Central memory CD8-positive, alpha-beta T cell (primary cell): ENCODE measurements at regions not wholly inside any gene's neighbourhood (a gene's known extent, or its start where the extent isn't known, plus 50 kb on each side); places are given as distances from the start of the nearest gene placed in this dataset.

ENCODE experiments used
- ATAC-seq: fragments of 150-1000 bp; cut with Tn5 transposase; replicated peaks from 2 replicates; pipeline ENCODE4 v1.10.0; 2022; ENCODE audit warnings: mild to moderate bottlenecking, moderate FRiP score, moderate number of reproducible peaks; ENCODE audit not compliant: poor library complexity, severe bottlenecking; ENCODE audit errors: extremely low read depth
- DNase-seq, 2 donors: peaks; one replicate each; pipeline ENCODE4 v3.0.0; 2021; ENCODE audit warnings: low spot score in 2 of 2
- H3K27ac Mint-ChIP-seq: one replicate; pipeline ENCODE4 v1.8.0; 2022; ENCODE audit warnings: low read depth, mild to moderate bottlenecking, moderate library complexity, mixed read lengths
- H3K27me3 Mint-ChIP-seq: one replicate; pipeline ENCODE4 v1.8.0; 2022; ENCODE audit warnings: mixed read lengths
- H3K36me3 Mint-ChIP-seq: one replicate; pipeline ENCODE4 v1.8.0; 2022; ENCODE audit warnings: mild to moderate bottlenecking, moderate library complexity, mixed read lengths; ENCODE audit not compliant: insufficient read depth
- H3K4me1 Mint-ChIP-seq: one replicate; pipeline ENCODE4 v1.8.0; 2022; ENCODE audit warnings: mixed read lengths
- H3K4me3 Mint-ChIP-seq: one replicate; pipeline ENCODE4 v1.8.0; 2022; ENCODE audit warnings: mild to moderate bottlenecking, moderate library complexity, mixed read lengths
- H3K9me3 Mint-ChIP-seq: one replicate; pipeline ENCODE4 v1.8.0; 2022; ENCODE audit warnings: mixed read lengths

DNA sequence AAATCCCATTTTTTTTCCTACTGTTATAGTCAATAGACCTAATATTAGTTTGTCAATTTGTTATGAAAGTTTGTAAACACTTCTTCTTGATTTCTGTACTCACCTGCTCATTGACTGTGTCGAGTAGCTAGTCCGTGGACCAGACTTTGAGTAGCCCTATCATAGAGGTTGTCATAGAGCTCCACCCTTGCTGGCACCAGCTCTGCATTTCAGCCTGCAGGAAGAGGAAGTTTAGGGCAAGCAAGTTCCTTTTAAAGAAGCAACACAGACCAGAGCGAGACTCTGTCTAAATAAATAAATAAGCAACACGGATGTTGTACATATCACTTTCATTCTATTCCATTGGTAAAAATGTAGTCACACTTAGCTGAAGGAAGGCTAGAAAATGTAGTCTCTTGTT is 74.0 kb downstream of the MCFD2 start:
- Mint-ChIP-seq H3K9me3 (no peaks in the 10 kb centered on the region), H3K27me3 (peaks cover 13% of the 10 kb centered on the region), H3K4me3 (no peak overlapping the region), H3K36me3 (no peaks in the 10 kb centered on the region), H3K27ac (no peak overlapping the region), H3K4me1 (no peaks in the 10 kb centered on the region)
- no peak for ATAC-seq
- no peak for DNase-seq

DNA sequence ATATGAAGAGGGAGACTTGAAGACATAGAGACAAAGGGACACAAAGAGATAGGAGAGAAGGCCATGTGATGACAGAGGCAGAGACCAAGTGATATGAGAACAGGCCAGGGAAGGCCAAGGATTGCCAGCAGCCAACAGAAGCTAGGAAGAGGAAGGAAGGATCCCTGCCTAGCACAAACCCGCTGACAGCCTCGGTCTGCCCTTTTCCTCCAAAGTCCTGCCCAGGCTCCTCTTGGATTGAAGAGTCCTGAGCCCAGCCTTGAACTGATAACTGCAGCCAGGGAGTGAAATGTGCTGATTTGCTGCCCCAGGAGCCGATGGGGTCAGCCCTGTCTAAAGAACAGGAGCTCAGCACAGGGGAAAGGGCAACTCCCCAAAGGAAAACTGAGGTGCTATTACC is 76.6 kb downstream of the MCFD2 start:
- ATAC-seq (no peak), DNase-seq (no peak)
- Mint-ChIP-seq H3K4me1 (no peaks in the 10 kb centered on the region), H3K4me3 (no peak overlapping the region), H3K27ac (no peak overlapping the region), H3K27me3 (no peaks in the 10 kb centered on the region), H3K36me3 (no peaks in the 10 kb centered on the region), H3K9me3 (no peaks in the 10 kb centered on the region)

DNA sequence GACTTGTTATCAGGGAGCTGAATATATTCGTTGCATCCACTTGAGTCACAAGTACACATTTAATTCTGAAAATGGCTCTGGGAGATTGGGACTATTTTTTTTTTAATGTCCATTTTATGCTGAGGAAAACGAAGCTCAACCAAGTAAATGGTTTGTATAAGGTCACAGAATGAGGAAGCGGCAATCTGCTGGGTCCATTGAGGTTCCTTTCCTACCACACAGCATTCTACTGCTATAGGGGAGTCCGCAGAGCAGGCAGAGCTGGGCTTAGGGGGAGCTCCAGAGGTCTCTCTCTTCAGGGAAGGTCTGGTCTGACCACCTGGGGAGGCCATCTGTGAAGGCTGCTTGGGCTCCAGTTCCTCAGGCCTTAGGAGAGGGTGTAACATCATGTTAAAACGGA is 77.9 kb downstream of the MCFD2 start:
- Mint-ChIP-seq H3K4me1 (no peaks in the 10 kb centered on the region), H3K36me3 (no peaks in the 10 kb centered on the region), H3K9me3 (no peaks in the 10 kb centered on the region), H3K4me3 (no peak overlapping the region), H3K27me3 (no peaks in the 10 kb centered on the region), H3K27ac (no peak overlapping the region)
- no peak for DNase-seq
- ATAC-seq: no peak

DNA sequence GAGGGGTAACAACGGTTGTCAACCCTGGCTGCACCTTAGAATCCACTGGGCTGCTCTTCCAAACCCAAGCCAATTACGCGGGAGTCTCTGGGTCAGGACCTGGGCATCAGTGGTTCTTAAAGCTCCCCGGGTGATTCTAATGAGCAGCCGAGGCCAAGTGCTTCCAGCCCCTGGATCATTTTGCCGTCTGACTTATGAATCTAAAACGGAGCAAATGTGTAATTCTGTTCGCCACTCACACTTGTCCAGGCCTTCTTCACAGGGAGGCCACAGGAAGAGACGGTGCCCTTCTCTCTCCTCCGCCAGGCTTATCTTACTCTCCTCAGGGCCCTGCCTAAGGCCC is 78.5 kb downstream of the MCFD2 start:
- no peaks in the 10 kb centered on the region for H3K4me1 Mint-ChIP-seq

DNA sequence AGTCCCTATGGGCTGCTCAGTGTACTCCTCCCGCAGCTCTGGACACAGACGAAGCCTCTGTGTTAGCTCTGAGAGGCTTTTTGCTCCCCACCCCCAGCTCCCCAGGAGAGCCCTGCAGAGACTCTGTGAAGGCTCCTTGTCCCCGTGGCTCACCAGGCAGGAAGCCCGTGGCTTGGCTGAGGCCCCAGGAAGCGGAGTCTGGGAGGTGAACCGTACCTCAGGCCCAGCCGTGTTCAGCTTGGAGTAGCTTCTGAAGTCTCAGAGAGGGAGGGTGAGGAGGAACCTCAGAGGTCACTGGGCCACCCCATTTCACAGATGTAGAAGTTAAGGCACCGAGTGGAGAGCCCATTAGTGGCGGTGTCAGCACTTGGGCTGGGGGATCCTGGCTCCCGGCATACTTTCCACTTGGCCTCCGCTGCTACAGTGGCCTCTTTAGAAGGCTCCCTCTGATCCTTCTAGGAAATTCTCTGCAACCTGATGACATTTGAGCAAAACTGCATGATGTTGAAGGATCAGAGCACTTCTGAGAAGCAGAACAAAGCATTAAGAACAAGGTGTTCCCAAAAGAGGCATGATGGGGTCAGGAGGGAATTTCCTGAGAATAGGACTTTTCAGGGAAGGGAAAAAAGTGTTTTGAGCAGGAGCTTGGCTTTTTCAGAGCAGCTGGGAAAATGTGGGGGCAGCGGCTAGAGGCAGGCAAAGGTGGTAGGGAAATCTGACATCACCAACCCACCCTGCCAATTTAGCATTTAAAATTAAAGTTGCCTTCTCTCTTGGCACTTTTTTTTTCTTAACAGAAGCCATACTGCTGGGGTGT is 79.1 kb downstream of the MCFD2 start:
- Mint-ChIP-seq H3K4me3 (no peak overlapping the region), H3K36me3 (no peaks in the 10 kb centered on the region), H3K4me1 (no peaks in the 10 kb centered on the region), H3K27me3 (no peaks in the 10 kb centered on the region), H3K27ac (no peak overlapping the region), H3K9me3 (no peaks in the 10 kb centered on the region)
- no peak for DNase-seq
- no peak for ATAC-seq

More for the DNA sequence above, 78.5 kb downstream of the MCFD2 start:
- Mint-ChIP-seq H3K27ac (no peak overlapping the region), H3K4me3 (no peak overlapping the region), H3K9me3 (no peaks in the 10 kb centered on the region), H3K27me3 (no peaks in the 10 kb centered on the region), H3K36me3 (no peaks in the 10 kb centered on the region)
- DNase-seq: no peak
- ATAC-seq: no peak

DNA sequence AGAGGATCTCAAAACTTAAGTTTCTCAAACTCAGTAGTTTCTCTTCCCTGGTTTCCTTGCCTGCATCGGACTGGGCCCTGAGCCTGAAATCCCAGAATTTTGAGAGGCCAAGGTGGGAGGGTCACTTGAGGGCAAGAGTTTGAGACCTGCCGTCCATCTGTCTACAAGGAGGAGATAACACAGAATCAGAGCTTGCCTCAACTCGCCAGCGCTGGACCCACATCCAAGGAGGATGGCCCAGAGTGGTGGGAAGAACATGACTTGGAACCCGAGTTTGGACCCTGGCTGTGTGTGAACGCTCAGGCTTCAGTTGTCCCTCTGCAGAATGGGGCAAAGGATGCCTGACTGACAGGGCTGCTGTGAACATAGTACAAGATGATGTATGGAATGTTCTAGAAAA is 80.1 kb downstream of the MCFD2 start:
- peaks cover 5% of the 10 kb centered on the region for H3K27me3 Mint-ChIP-seq
- H3K4me1 Mint-ChIP-seq: no peaks in the 10 kb centered on the region
- H3K9me3 Mint-ChIP-seq: no peaks in the 10 kb centered on the region
- H3K36me3 Mint-ChIP-seq: no peaks in the 10 kb centered on the region
- DNase-seq (no peak), ATAC-seq (no peak)
- H3K4me3 Mint-ChIP-seq: no peak overlapping the region
- H3K27ac Mint-ChIP-seq: no peak overlapping the region

DNA sequence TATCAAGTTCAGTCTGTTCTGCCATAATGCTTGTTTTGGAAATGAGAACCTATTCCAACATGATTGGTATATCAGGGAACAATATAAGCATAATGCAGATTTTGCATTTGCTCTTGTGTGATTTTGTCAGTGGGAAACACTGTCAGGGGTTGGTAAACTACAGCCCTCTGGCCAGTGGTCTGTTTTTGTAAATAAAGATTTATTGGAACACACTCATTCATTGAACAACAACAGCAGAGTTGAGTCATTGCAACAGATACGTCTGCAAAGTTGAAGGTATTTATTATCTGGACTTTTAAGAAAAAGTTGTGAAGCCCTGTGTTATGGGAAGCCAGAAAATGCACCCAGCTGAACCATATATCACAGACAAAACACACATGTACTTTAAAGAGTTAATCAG is 83.1 kb downstream of the MCFD2 start:
- peaks cover 5% of the 10 kb centered on the region for H3K9me3 Mint-ChIP-seq
- H3K4me1 Mint-ChIP-seq: no peaks in the 10 kb centered on the region
- ATAC-seq: no peak
- no peak for DNase-seq
- H3K4me3 Mint-ChIP-seq: no peak overlapping the region
- H3K36me3 Mint-ChIP-seq: no peaks in the 10 kb centered on the region
- no peak overlapping the region for H3K27ac Mint-ChIP-seq
- H3K27me3 Mint-ChIP-seq: peaks cover 31% of the 10 kb centered on the region

DNA sequence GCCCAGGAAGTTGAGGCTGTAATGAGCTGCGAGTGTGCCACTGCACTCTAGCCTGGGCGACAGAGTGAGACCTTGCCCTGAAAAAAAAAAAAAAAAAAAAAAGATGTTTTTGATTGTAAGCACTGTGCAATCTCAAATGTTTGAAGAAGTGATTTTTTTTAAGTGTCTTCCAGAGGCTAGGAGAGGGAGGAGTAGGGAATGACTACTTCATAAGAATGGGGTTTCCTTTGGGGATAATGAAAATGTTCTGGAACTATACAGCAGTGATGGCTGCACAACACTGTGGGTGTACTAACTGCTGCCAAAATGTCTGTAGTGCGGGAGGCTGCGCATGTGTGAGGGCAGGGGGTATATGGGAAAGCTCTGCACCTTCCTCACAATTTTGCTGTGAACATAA is 83.7 kb downstream of the MCFD2 start:
- no peak for DNase-seq
- no peak for ATAC-seq
- peaks cover 32% of the 10 kb centered on the region for H3K27me3 Mint-ChIP-seq
- no peaks in the 10 kb centered on the region for H3K36me3 Mint-ChIP-seq
- no peak overlapping the region for H3K27ac Mint-ChIP-seq
- no peaks in the 10 kb centered on the region for H3K4me1 Mint-ChIP-seq
- no peak overlapping the region for H3K4me3 Mint-ChIP-seq
- H3K9me3 Mint-ChIP-seq: peaks cover 5% of the 10 kb centered on the region

DNA sequence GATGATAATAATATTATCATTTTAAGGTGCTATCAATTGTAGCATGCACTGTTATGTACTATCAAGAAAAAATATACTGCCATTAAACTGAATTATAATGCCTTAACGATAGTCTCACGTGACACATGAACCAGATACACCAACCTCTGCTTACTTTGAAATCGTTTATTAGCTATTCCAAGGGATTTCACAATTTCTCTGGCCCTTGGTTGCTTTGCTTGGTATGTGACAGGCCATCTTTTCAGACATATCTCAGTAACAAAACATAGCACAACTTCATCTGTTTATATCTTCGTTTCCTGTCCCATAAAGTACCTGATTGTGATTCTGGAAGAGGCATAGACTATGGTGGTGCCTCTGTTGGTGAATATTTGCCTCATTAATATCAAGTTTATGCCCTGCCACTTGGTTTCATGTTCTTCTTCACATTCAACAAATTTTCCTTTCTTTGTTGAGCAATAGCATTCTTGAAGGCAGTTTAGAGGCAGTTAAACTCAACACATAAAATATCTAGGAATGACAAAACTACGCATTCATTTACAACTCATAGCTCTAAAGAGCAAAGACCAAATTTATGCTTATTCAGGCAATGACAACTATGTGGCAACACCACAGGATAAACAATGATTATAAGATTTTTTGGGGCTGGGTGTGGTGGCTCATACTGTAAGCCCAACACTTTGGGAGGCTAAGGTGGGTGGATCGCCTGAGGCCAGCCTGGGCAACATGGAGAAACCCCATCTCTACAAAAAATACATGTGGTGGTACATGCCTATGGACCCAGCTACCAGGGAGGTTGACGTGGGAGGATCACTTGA is 84.3 kb downstream of the MCFD2 start:
- Mint-ChIP-seq H3K9me3 (peaks cover 5% of the 10 kb centered on the region), H3K27ac (no peak overlapping the region), H3K36me3 (no peaks in the 10 kb centered on the region), H3K4me3 (no peak overlapping the region), H3K4me1 (no peaks in the 10 kb centered on the region), H3K27me3 (peaks cover 32% of the 10 kb centered on the region)
- no peak for ATAC-seq
- no peak for DNase-seq

DNA sequence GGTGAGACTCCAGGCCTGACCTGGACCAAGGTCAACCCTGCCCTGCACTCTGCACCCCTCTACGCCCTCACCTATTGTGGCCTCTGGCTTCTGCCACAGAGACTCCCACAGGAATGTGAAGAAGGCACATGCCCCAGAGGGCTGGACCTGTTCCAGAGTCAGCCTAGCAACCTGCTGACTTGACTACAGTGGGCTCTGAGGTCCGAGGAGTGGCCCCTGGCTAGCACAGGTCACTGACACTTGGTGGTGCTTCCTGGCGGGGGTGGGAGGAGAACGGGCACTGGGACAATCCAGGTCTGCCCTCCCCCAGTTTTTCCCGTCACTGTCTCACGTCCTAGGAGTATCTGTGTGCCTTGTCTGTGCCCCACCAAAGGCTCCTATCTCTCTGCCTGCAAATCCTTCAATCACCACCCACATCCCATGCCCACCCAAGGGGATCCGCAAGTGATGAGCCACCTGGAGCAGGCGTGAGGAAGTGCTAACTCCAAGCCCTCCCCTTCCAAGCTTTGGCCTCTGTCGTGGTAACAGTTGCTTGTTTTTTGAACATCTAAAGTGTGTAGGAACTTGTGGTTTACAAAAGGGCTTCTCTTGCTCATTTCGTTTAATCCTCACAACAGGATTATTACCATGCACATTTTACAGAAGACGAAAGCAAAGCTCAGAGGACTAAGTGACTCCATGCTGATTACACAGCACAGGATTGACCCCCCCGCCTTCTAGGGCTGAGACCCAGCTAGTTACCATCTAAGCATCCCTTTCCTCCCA is 86.2 kb downstream of the MCFD2 start:
- Mint-ChIP-seq H3K27ac (no peak overlapping the region), H3K27me3 (peaks cover 40% of the 10 kb centered on the region), H3K4me1 (no peaks in the 10 kb centered on the region), H3K9me3 (peaks cover 5% of the 10 kb centered on the region), H3K36me3 (peaks cover 1% of the 10 kb centered on the region), H3K4me3 (no peak overlapping the region)
- ATAC-seq (no peak), DNase-seq (no peak)

DNA sequence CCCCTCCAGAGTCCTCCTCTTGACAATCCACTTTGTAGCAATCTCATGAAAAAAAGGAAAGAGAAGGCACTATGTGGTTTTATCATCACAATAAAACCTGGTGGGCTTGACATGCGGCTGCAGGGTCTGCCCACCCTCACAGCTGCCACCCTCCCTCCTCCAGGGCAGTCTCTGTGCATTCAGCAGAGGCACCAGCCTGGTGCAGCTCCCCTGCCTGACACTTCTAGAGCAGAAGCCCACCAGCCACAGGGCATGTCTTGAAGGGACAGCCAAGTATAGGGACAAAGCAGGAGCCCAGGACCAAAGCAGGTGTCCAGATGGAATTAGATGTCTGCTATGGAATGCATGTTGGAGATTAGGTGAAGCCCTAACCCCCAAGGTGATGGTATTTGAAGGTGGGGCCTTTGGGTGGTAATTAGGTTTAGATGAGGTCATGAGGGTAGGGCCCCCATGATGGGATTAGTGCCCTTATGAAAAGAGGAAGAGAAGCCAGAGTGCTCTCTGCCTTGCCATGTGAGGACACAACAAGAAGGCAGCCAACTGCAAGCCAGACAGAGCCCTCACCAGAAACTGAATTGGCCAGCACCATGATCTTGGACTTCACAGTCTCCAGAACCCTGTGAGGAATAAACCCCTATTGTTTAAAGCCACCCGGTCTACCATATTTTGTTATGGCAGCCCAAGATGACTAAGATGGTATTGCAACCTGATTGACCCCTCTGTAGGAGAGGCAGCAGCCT is 86.9 kb downstream of the MCFD2 start:
- Mint-ChIP-seq H3K4me1 (no peaks in the 10 kb centered on the region), H3K27ac (no peak overlapping the region)

DNA sequence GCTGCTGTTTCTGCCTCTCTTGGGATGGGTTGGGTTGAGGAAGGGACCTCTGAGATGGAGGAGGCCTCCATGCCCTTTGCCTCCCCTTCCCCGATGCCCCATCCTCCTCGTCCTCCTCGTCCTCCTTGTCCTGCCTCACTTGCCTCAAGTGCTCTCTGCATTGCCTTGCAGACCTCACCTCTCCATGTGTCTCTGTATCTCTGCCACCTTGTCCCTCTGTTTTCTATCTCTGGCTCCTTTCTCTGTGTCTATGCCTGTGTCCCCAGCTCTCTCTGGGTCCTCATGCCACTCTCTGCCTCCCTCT is 87.5 kb downstream of the MCFD2 start:
- H3K27ac Mint-ChIP-seq: no peak overlapping the region
- no peaks in the 10 kb centered on the region for H3K4me1 Mint-ChIP-seq
- DNase-seq (no peak), ATAC-seq (no peak)
- peaks cover 46% of the 10 kb centered on the region for H3K27me3 Mint-ChIP-seq
- H3K36me3 Mint-ChIP-seq: peaks cover 1% of the 10 kb centered on the region
- peaks cover 5% of the 10 kb centered on the region for H3K9me3 Mint-ChIP-seq
- H3K4me3 Mint-ChIP-seq: no peak overlapping the region

More for the DNA sequence above, 86.9 kb downstream of the MCFD2 start:
- ATAC-seq (no peak), DNase-seq (no peak)
- Mint-ChIP-seq H3K27me3 (peaks cover 41% of the 10 kb centered on the region), H3K36me3 (peaks cover 1% of the 10 kb centered on the region), H3K9me3 (peaks cover 5% of the 10 kb centered on the region), H3K4me3 (no peak overlapping the region)
